Natural killer cell treated with Interleukin-12 subunit alpha and Interleukin-12 subunit beta and Interleukin-15 and Interleukin-18, amount 100 ng/mL, for 72 hours (primary cell): ENCODE measurements at regions not wholly inside any gene's neighbourhood (a gene's known extent, or its start where the extent isn't known, plus 50 kb on each side); places are given as distances from the start of the nearest gene placed in this dataset.
"Not testable (repeated sequence)": the region's sequence is repeated elsewhere in the genome, so short reads cannot be mapped to it uniquely, and the experiment has no call there.

Experiments used
- ATAC-seq, 2 donors: fragments of 150-1000 bp; cut with Tn5 transposase in 1 of 2; sonication (Bioruptor Pico), chemical (Tn5 transposase) in 1 of 2; 2 replicates each; pipeline ENCODE4 v1.10.0; 2021
- DNase-seq: peaks from one replicate; pipeline ENCODE4 v3.0.0; 2022; ENCODE audit warnings: low spot score
- H3K27ac Mint-ChIP-seq, 2 donors: 1 replicate in 1 of 2; 2 replicates in 1 of 2; pipeline ENCODE4 v1.8.0; 2022; ENCODE audit warnings: mixed read lengths in 2 of 2, mild to moderate bottlenecking in 1 of 2, moderate library complexity in 1 of 2
- H3K27me3 Mint-ChIP-seq, 2 donors: 1 replicate in 1 of 2; 2 replicates in 1 of 2; pipeline ENCODE4 v1.8.0; 2022; ENCODE audit warnings: mixed read lengths in 2 of 2
- H3K36me3 Mint-ChIP-seq: one replicate; pipeline ENCODE4 v1.8.0; 2022; ENCODE audit warnings: mixed read lengths
- H3K4me1 Mint-ChIP-seq, 2 donors: 1 replicate in 1 of 2; 2 replicates in 1 of 2; pipeline ENCODE4 v1.8.0; 2022; ENCODE audit warnings: low read depth in 2 of 2, mixed read lengths in 2 of 2, mild to moderate bottlenecking in 1 of 2
- H3K4me3 Mint-ChIP-seq: one replicate; pipeline ENCODE4 v1.8.0; 2022; ENCODE audit warnings: mixed read lengths
- H3K9me3 Mint-ChIP-seq: 2 replicates; pipeline ENCODE4 v1.8.0; 2022; ENCODE audit warnings: mixed read lengths

GRCh38 chr11:15347969-15348734 is 233.4 kb downstream of the INSC start:
- H3K4me1 Mint-ChIP-seq = no peaks in the 10 kb centered on the region
- H3K9me3 Mint-ChIP-seq = peaks cover 3% of the 10 kb centered on the region
- no peak overlapping the region for H3K4me3 Mint-ChIP-seq
- DNase-seq (no peak), ATAC-seq (no peak)
- peaks cover 3 to 8% of the 10 kb centered on the region in 2 donors for H3K27me3 Mint-ChIP-seq
- H3K27ac Mint-ChIP-seq = no peak overlapping the region
- no peaks in the 10 kb centered on the region for H3K36me3 Mint-ChIP-seq

GRCh38 chr11:15349413-15349812 is 234.7 kb downstream of the INSC start:
- peaks cover 3 to 6% of the 10 kb centered on the region in 2 donors for H3K27me3 Mint-ChIP-seq

GRCh38 chr11:15361316-15361715 is 246.6 kb downstream of the INSC start:
- H3K9me3 Mint-ChIP-seq = peaks cover 11% of the 10 kb centered on the region
- DNase-seq (no peak), ATAC-seq (no peak)
- H3K4me3 Mint-ChIP-seq = no peak overlapping the region
- no peaks in the 10 kb centered on the region for H3K4me1 Mint-ChIP-seq
- H3K36me3 Mint-ChIP-seq = no peaks in the 10 kb centered on the region
- peaks cover 0 to 2% of the 10 kb centered on the region in 2 donors for H3K27me3 Mint-ChIP-seq
- no peak overlapping the region for H3K27ac Mint-ChIP-seq

More at GRCh38 chr11:15349413-15349812, 234.7 kb downstream of the INSC start:
- ATAC-seq = no peak
- no peak overlapping the region for H3K4me3 Mint-ChIP-seq
- H3K9me3 Mint-ChIP-seq = peaks cover 3% of the 10 kb centered on the region
- no peak overlapping the region for H3K27ac Mint-ChIP-seq
- H3K4me1 Mint-ChIP-seq = no peaks in the 10 kb centered on the region
- no peak for DNase-seq
- no peaks in the 10 kb centered on the region for H3K36me3 Mint-ChIP-seq

- not testable (repeated sequence) for DNase-seq, ATAC-seq, H3K4me1 Mint-ChIP-seq, H3K4me3 Mint-ChIP-seq, H3K9me3 Mint-ChIP-seq, H3K27ac Mint-ChIP-seq, H3K36me3 Mint-ChIP-seq, H3K27me3 Mint-ChIP-seq
These were observed 250.6 kb downstream of the INSC start for GRCh38 chr11:15365286-15365685.

- Mint-ChIP-seq H3K27me3 (peaks cover 5 to 6% of the 10 kb centered on the region in 2 donors), H3K4me1 (no peaks in the 10 kb centered on the region), H3K36me3 (no peaks in the 10 kb centered on the region), H3K9me3 (peaks cover 7% of the 10 kb centered on the region), H3K4me3 (no peak overlapping the region), H3K27ac (no peak overlapping the region)
- ATAC-seq (no peak), DNase-seq (no peak)
These were observed 253.0 kb downstream of the INSC start for GRCh38 chr11:15367695-15368094.

GRCh38 chr11:15370495-15371147 is 255.9 kb downstream of the INSC start:
- Mint-ChIP-seq H3K4me3 (no peak overlapping the region), H3K27ac (no peak overlapping the region), H3K27me3 (peaks cover 3 to 5% of the 10 kb centered on the region in 2 donors), H3K4me1 (no peaks in the 10 kb centered on the region), H3K9me3 (peaks cover 3% of the 10 kb centered on the region), H3K36me3 (no peaks in the 10 kb centered on the region)
- no peak for ATAC-seq
- DNase-seq = no peak

- H3K27ac Mint-ChIP-seq = no peak overlapping the region
- H3K9me3 Mint-ChIP-seq = peaks cover 4% of the 10 kb centered on the region
- H3K27me3 Mint-ChIP-seq = peaks cover 3 to 5% of the 10 kb centered on the region in 2 donors
- no peaks in the 10 kb centered on the region for H3K36me3 Mint-ChIP-seq
- DNase-seq = no peak
- H3K4me3 Mint-ChIP-seq = no peak overlapping the region
- ATAC-seq = no peak
- no peaks in the 10 kb centered on the region for H3K4me1 Mint-ChIP-seq
These were observed 256.8 kb downstream of the INSC start for GRCh38 chr11:15371533-15371932.

GRCh38 chr11:15374418-15374817 is 259.7 kb downstream of the INSC start:
- no peak overlapping the region for H3K4me3 Mint-ChIP-seq
- peaks cover 0 to 3% of the 10 kb centered on the region in 2 donors for H3K27me3 Mint-ChIP-seq
- H3K36me3 Mint-ChIP-seq = no peaks in the 10 kb centered on the region
- no peaks in the 10 kb centered on the region for H3K4me1 Mint-ChIP-seq
- no peak overlapping the region for H3K27ac Mint-ChIP-seq
- DNase-seq (no peak), ATAC-seq (no peak)
- peaks cover 4% of the 10 kb centered on the region for H3K9me3 Mint-ChIP-seq

- DNase-seq (no peak), ATAC-seq (peak; percentile 27 to 32)
These were observed 264.2 kb downstream of the INSC start for GRCh38 chr11:15378941-15379340.

GRCh38 chr11:15379483-15379882 is 264.8 kb downstream of the INSC start:
- no peak for DNase-seq
- Mint-ChIP-seq H3K27ac (no peak overlapping the region), H3K4me1 (no peaks in the 10 kb centered on the region), H3K36me3 (no peaks in the 10 kb centered on the region), H3K27me3 (no peaks in the 10 kb centered on the region), H3K9me3 (peaks cover 8% of the 10 kb centered on the region), H3K4me3 (no peak overlapping the region)
- ATAC-seq = no peak

More at GRCh38 chr11:15378941-15379340, 264.2 kb downstream of the INSC start:
- Mint-ChIP-seq H3K36me3 (no peaks in the 10 kb centered on the region), H3K27ac (no peak overlapping the region), H3K4me3 (no peak overlapping the region), H3K4me1 (no peaks in the 10 kb centered on the region), H3K9me3 (peaks cover 8% of the 10 kb centered on the region), H3K27me3 (no peaks in the 10 kb centered on the region)

- peaks cover 3% of the 10 kb centered on the region for H3K9me3 Mint-ChIP-seq
- H3K4me3 Mint-ChIP-seq = no peak overlapping the region
- no peak overlapping the region for H3K27ac Mint-ChIP-seq
- no peaks in the 10 kb centered on the region for H3K27me3 Mint-ChIP-seq
- peaks cover 4% of the 10 kb centered on the region for H3K36me3 Mint-ChIP-seq
- no peaks in the 10 kb centered on the region for H3K4me1 Mint-ChIP-seq
- ATAC-seq (no peak), DNase-seq (no peak)
These were observed 276.1 kb downstream of the INSC start for GRCh38 chr11:15390857-15391256.

GRCh38 chr11:15396778-15397177 is 282.1 kb downstream of the INSC start:
- Mint-ChIP-seq H3K4me1 (no peaks in the 10 kb centered on the region), H3K4me3 (no peak overlapping the region), H3K27ac (no peak overlapping the region)

GRCh38 chr11:15406851-15407351 is 292.2 kb downstream of the INSC start:
- no peak for ATAC-seq
- no peak overlapping the region for H3K4me3 Mint-ChIP-seq
- no peak for DNase-seq
- H3K27me3 Mint-ChIP-seq = no peaks in the 10 kb centered on the region
- no peak overlapping the region for H3K27ac Mint-ChIP-seq
- H3K9me3 Mint-ChIP-seq = peaks cover 13% of the 10 kb centered on the region
- no peaks in the 10 kb centered on the region for H3K4me1 Mint-ChIP-seq
- no peaks in the 10 kb centered on the region for H3K36me3 Mint-ChIP-seq

More at GRCh38 chr11:15396778-15397177, 282.1 kb downstream of the INSC start:
- H3K36me3 Mint-ChIP-seq = peaks cover 5% of the 10 kb centered on the region
- ATAC-seq (no peak), DNase-seq (no peak)
- no peaks in the 10 kb centered on the region for H3K27me3 Mint-ChIP-seq
- H3K9me3 Mint-ChIP-seq = peaks cover 15% of the 10 kb centered on the region

- Mint-ChIP-seq H3K36me3 (no peaks in the 10 kb centered on the region), H3K4me1 (no peaks in the 10 kb centered on the region), H3K27me3 (no peaks in the 10 kb centered on the region), H3K4me3 (no peak overlapping the region), H3K27ac (no peak overlapping the region), H3K9me3 (peaks cover 14% of the 10 kb centered on the region)
- DNase-seq (no peak), ATAC-seq (no peak)
These were observed 297.3 kb downstream of the INSC start for GRCh38 chr11:15412054-15412453.
